GM23338 (cell line): ENCODE measurements at regions not wholly inside any gene's neighbourhood (a gene's known extent, or its start where the extent isn't known, plus 50 kb on each side); places are given as distances from the start of the nearest gene placed in this dataset.
A peak's percentile ranks its signal among the peaks of the same experiment; 100 is the strongest.

Experiments used
- ATAC-seq: fragments of 200-7000 bp; cut with Tn5 transposase; 3 replicates; pipeline ENCODE4 v1.9.1; 2020
- DNase-seq: peaks from one replicate; pipeline ENCODE4 v3.0.0-alpha.2; 2015; ENCODE audit warnings: low spot score
- H2AFZ ChIP-seq: fragments of 200-600 bp; sonication (generic); 2 replicates; pipeline ENCODE4 v1.8.0; 2016; ENCODE audit warnings: antibody characterized with exemption, mild to moderate bottlenecking, moderate library complexity
- H3F3A ChIP-seq: fragments of 200-600 bp; sonication (generic); replicated peaks from 2 replicates; pipeline ENCODE4 v1.8.0; 2017; ENCODE audit warnings: antibody characterized with exemption, mixed run types, low read depth
- H3K27ac ChIP-seq: fragments of 200-600 bp; sonication (generic); 2 replicates; pipeline ENCODE4 v1.6.1; 2016; ENCODE audit warnings: low read depth
- H3K27me3 ChIP-seq: fragments of 200-600 bp; sonication (generic); 2 replicates; pipeline ENCODE4 v1.8.0; 2016; ENCODE audit warnings: mild to moderate bottlenecking, mixed run types, moderate library complexity; ENCODE audit not compliant: insufficient read depth
- H3K36me3 ChIP-seq: fragments of 200-600 bp; sonication (generic); 2 replicates; pipeline ENCODE4 v1.8.0; 2016; ENCODE audit warnings: mild to moderate bottlenecking; ENCODE audit not compliant: insufficient read depth
- H3K4me1 ChIP-seq: fragments of 200-600 bp; sonication (generic); 2 replicates; pipeline ENCODE4 v1.8.0; 2016; ENCODE audit warnings: mild to moderate bottlenecking, moderate library complexity; ENCODE audit not compliant: insufficient read depth
- H3K4me2 ChIP-seq: fragments of 200-600 bp; sonication (generic); 2 replicates; pipeline ENCODE4 v1.7.1; 2017; ENCODE audit warnings: mixed run types
- H3K4me3 ChIP-seq: fragments of 200-600 bp; sonication (generic); 2 replicates; pipeline ENCODE4 v1.6.1; 2016; ENCODE audit warnings: mixed run types
- H3K79me2 ChIP-seq: fragments of 200-600 bp; sonication (generic); replicated peaks from 2 replicates; pipeline ENCODE4 v1.8.0; 2017; ENCODE audit warnings: mild to moderate bottlenecking; ENCODE audit not compliant: insufficient read depth
- H3K9me2 ChIP-seq: fragments of 200-600 bp; sonication (generic); 2 replicates; pipeline ENCODE4 v1.8.0; 2017; ENCODE audit not compliant: insufficient read depth
- H4K20me1 ChIP-seq: fragments of 200-600 bp; sonication (generic); replicated peaks from 2 replicates; pipeline ENCODE4 v1.8.0; 2017; ENCODE audit warnings: mild to moderate bottlenecking; ENCODE audit not compliant: insufficient read depth
- H3K27ac Mint-ChIP-seq: 2 replicates; pipeline ENCODE4 v1.8.0; 2020; ENCODE audit warnings: inconsistent platforms, mild to moderate bottlenecking, moderate library complexity, mixed read lengths
- H3K27me3 Mint-ChIP-seq: 3 replicates; pipeline ENCODE4 v1.8.0; 2022; ENCODE audit warnings: low read depth, mild to moderate bottlenecking, moderate library complexity, mixed read lengths, inconsistent platforms; ENCODE audit not compliant: insufficient read depth, poor library complexity
- H3K36me3 Mint-ChIP-seq: 3 replicates; pipeline ENCODE4 v1.8.0; 2021; ENCODE audit warnings: low read depth, mild to moderate bottlenecking, inconsistent platforms, moderate library complexity, mixed read lengths
- H3K4me1 Mint-ChIP-seq: 3 replicates; pipeline ENCODE4 v1.8.0; 2020; ENCODE audit warnings: mild to moderate bottlenecking, inconsistent platforms, mixed read lengths
- H3K4me3 Mint-ChIP-seq: 3 replicates; pipeline ENCODE4 v1.8.0; 2021; ENCODE audit warnings: moderate library complexity, mild to moderate bottlenecking, inconsistent platforms, mixed read lengths
- H3K9me3 Mint-ChIP-seq: 3 replicates; pipeline ENCODE4 v1.8.0; 2020; ENCODE audit warnings: moderate library complexity, mild to moderate bottlenecking, inconsistent platforms, mixed read lengths
- CREB1 ChIP-seq: fragments of 250-450 bp; sonication (Bioruptor Pico); IDR thresholded peaks from 2 replicates; pipeline ENCODE4 v1.5.0; 2020; ENCODE audit warnings: low read depth, mild to moderate bottlenecking, moderate library complexity
- EZH2 ChIP-seq: fragments of 200-600 bp; sonication (generic); IDR thresholded peaks from one replicate; pipeline ENCODE4 v1.8.0; 2017; ENCODE audit warnings: antibody characterized with exemption, mild to moderate bottlenecking, low read depth; ENCODE audit not compliant: unreplicated experiment
- EZH2phosphoT487 ChIP-seq: fragments of 200-600 bp; sonication (generic); IDR thresholded peaks from one replicate; pipeline ENCODE4 v1.8.1; 2018; ENCODE audit warnings: antibody characterized with exemption; ENCODE audit not compliant: unreplicated experiment
- JUNB ChIP-seq: IDR thresholded peaks from one replicate; pipeline ENCODE4 v1.6.1; 2016; ENCODE audit warnings: antibody characterized with exemption; ENCODE audit not compliant: unreplicated experiment
- NANOG ChIP-seq: IDR thresholded peaks from 2 replicates; pipeline ENCODE4 v1.6.1; 2016; ENCODE audit warnings: antibody characterized with exemption, borderline replicate concordance
- REST ChIP-seq: IDR thresholded peaks from one replicate; pipeline ENCODE4 v1.6.1; 2018; ENCODE audit warnings: antibody characterized with exemption; ENCODE audit not compliant: unreplicated experiment
- STAT1 ChIP-seq: IDR thresholded peaks from one replicate; pipeline ENCODE4 v1.6.1; 2016; ENCODE audit warnings: antibody characterized with exemption; ENCODE audit not compliant: unreplicated experiment
- ZNF331 ChIP-seq: fragments of 250-450 bp; sonication (Bioruptor Pico); IDR thresholded peaks from 2 replicates; pipeline ENCODE4 v1.5.0; 2020; ENCODE audit warnings: low read depth, mild to moderate bottlenecking, moderate library complexity
- TF ChIP-seq, protein P1 (sequence below), 2 experiments: fragments of 200-600 bp in 1 of 2; sonication (generic) in 1 of 2; conservative IDR thresholded peaks; 2 replicates each; pipeline versions ENCODE4 v1.5.1 to v1.6.1; 2016 to 2017; ENCODE audit warnings: antibody characterized with exemption in 2 of 2, low read depth in 2 of 2, mild to moderate bottlenecking in 2 of 2, moderate library complexity in 1 of 2
- TF ChIP-seq, protein P2 (sequence below): fragments of 250-450 bp; sonication (Bioruptor Pico); IDR thresholded peaks from 2 replicates; pipeline ENCODE4 v1.5.0; 2020; ENCODE audit warnings: mild to moderate bottlenecking, moderate library complexity
- TF ChIP-seq, protein P3 (sequence below): IDR thresholded peaks from 2 replicates; pipeline ENCODE4 v1.6.1; 2016; ENCODE audit warnings: antibody characterized with exemption

DNA sequence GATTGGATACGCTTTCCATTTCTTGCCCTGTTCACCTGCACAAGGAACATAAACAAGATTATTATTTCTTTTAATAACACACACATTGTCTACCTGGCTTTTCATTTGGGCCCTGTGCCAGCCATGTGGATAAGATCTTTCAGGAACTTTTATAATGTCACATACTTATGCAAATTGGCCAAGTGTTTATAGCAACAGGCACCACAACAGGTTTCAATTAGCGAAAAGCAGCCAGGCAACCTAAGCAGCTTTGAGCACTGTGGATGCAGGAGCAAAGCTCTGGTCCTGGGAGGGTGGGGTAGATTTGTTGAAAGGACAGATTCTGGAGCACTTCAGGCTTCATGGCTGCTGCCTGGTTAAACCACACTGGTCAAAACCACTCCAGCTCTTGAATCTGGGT, 217.4 kb downstream of the BARX2 start:
- H3K4me3 ChIP-seq = no peak overlapping the region
- no peaks in the 10 kb centered on the region for H3K9me3 Mint-ChIP-seq
- no peaks in the 10 kb centered on the region for H3K36me3 Mint-ChIP-seq
- H3K9me2 ChIP-seq = 0 out of 2 replicates have a peak, but pooled peaks cover 8% of the 10 kb centered on the region
- no peaks in the 10 kb centered on the region for H4K20me1 ChIP-seq
- DNase-seq (peak; percentile 38), ATAC-seq (no peak)
- no peak overlapping the region for H2AFZ ChIP-seq
- peaks cover 16% of the 10 kb centered on the region; the same call in 1 of the 2 replicates for H3K4me1 ChIP-seq
- peaks cover 1% of the 10 kb centered on the region for H3K27me3 Mint-ChIP-seq
- H3K27ac ChIP-seq = no peak overlapping the region
- H3K4me1 Mint-ChIP-seq = no peaks in the 10 kb centered on the region; the same call in 2 of the 3 replicates
- TF ChIP-seq JUNB (no peak), NANOG (no peak), EZH2phosphoT487 (no peak), ZNF331 (CRISPR knock-in tag) (no peak), REST (no peak), STAT1 (no peak), EZH2 (no peak), CREB1 (CRISPR knock-in tag) (no peak)
- TF ChIP-seq, protein P1, sequence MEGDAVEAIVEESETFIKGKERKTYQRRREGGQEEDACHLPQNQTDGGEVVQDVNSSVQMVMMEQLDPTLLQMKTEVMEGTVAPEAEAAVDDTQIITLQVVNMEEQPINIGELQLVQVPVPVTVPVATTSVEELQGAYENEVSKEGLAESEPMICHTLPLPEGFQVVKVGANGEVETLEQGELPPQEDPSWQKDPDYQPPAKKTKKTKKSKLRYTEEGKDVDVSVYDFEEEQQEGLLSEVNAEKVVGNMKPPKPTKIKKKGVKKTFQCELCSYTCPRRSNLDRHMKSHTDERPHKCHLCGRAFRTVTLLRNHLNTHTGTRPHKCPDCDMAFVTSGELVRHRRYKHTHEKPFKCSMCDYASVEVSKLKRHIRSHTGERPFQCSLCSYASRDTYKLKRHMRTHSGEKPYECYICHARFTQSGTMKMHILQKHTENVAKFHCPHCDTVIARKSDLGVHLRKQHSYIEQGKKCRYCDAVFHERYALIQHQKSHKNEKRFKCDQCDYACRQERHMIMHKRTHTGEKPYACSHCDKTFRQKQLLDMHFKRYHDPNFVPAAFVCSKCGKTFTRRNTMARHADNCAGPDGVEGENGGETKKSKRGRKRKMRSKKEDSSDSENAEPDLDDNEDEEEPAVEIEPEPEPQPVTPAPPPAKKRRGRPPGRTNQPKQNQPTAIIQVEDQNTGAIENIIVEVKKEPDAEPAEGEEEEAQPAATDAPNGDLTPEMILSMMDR (conservative IDR thresholded peaks at IDR 0.05; ENCODE audit: low read depth in 2 of 2) = no peak
- TF ChIP-seq, protein P2, sequence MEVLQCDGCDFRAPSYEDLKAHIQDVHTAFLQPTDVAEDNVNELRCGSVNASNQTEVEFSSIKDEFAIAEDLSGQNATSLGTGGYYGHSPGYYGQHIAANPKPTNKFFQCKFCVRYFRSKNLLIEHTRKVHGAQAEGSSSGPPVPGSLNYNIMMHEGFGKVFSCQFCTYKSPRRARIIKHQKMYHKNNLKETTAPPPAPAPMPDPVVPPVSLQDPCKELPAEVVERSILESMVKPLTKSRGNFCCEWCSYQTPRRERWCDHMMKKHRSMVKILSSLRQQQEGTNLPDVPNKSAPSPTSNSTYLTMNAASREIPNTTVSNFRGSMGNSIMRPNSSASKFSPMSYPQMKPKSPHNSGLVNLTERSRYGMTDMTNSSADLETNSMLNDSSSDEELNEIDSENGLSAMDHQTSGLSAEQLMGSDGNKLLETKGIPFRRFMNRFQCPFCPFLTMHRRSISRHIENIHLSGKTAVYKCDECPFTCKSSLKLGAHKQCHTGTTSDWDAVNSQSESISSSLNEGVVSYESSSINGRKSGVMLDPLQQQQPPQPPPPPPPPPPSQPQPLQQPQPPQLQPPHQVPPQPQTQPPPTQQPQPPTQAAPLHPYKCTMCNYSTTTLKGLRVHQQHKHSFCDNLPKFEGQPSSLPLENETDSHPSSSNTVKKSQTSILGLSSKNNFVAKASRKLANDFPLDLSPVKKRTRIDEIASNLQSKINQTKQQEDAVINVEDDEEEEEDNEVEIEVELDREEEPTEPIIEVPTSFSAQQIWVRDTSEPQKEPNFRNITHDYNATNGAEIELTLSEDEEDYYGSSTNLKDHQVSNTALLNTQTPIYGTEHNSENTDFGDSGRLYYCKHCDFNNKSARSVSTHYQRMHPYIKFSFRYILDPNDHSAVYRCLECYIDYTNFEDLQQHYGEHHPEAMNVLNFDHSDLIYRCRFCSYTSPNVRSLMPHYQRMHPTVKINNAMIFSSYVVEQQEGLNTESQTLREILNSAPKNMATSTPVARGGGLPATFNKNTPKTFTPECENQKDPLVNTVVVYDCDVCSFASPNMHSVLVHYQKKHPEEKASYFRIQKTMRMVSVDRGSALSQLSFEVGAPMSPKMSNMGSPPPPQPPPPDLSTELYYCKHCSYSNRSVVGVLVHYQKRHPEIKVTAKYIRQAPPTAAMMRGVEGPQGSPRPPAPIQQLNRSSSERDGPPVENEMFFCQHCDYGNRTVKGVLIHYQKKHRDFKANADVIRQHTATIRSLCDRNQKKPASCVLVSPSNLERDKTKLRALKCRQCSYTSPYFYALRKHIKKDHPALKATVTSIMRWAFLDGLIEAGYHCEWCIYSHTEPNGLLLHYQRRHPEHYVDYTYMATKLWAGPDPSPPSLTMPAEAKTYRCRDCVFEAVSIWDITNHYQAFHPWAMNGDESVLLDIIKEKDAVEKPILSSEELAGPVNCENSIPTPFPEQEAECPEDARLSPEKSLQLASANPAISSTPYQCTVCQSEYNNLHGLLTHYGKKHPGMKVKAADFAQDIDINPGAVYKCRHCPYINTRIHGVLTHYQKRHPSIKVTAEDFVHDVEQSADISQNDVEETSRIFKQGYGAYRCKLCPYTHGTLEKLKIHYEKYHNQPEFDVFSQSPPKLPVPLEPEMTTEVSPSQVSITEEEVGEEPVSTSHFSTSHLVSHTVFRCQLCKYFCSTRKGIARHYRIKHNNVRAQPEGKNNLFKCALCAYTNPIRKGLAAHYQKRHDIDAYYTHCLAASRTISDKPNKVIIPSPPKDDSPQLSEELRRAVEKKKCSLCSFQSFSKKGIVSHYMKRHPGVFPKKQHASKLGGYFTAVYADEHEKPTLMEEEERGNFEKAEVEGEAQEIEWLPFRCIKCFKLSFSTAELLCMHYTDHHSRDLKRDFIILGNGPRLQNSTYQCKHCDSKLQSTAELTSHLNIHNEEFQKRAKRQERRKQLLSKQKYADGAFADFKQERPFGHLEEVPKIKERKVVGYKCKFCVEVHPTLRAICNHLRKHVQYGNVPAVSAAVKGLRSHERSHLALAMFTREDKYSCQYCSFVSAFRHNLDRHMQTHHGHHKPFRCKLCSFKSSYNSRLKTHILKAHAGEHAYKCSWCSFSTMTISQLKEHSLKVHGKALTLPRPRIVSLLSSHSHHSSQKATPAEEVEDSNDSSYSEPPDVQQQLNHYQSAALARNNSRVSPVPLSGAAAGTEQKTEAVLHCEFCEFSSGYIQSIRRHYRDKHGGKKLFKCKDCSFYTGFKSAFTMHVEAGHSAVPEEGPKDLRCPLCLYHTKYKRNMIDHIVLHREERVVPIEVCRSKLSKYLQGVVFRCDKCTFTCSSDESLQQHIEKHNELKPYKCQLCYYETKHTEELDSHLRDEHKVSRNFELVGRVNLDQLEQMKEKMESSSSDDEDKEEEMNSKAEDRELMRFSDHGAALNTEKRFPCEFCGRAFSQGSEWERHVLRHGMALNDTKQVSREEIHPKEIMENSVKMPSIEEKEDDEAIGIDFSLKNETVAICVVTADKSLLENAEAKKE (CRISPR knock-in tag) = no peak
- TF ChIP-seq, protein P3, sequence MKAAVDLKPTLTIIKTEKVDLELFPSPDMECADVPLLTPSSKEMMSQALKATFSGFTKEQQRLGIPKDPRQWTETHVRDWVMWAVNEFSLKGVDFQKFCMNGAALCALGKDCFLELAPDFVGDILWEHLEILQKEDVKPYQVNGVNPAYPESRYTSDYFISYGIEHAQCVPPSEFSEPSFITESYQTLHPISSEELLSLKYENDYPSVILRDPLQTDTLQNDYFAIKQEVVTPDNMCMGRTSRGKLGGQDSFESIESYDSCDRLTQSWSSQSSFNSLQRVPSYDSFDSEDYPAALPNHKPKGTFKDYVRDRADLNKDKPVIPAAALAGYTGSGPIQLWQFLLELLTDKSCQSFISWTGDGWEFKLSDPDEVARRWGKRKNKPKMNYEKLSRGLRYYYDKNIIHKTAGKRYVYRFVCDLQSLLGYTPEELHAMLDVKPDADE = no peak
- H3K4me2 ChIP-seq = no peak overlapping the region
- no peak overlapping the region for H3K4me3 Mint-ChIP-seq
- no peaks in the 10 kb centered on the region for H3K27me3 ChIP-seq
- no peaks in the 10 kb centered on the region for H3F3A ChIP-seq
- H3K27ac Mint-ChIP-seq = no peak overlapping the region
- no peaks in the 10 kb centered on the region for H3K36me3 ChIP-seq
- H3K79me2 ChIP-seq = no peaks in the 10 kb centered on the region
